DMS 273 (cell line): ENCODE measurements at regions not wholly inside any gene's neighbourhood (a gene's known extent, or its start where the extent isn't known, plus 50 kb on each side); places are given as distances from the start of the nearest gene placed in this dataset.

Source experiments
- DNase-seq: peaks from one replicate; lab custom pipeline; 2025; ENCODE audit not compliant: unreplicated experiment; lab: John Stamatoyannopoulos, UW

DNA sequence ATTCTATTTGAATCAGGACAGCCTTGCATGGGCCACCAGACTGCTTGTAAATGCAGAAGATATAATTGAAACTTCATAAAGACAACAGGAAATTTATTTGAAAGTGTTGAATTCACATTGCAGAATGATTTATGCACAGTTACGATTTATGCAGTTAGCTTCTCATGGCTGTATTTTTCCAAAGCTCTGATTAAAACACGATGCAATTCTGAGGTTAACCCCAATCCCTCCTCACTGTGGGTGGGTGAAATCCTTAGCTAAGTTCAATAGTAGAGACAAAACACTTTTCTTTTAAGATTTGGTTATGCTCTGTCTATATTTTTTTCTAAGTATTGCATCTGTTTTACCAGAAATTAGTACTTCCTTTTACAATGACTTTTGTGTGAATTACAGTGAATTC, 728.8 kb upstream of the IGFBP3 start:
- no peak for DNase-seq

DNA sequence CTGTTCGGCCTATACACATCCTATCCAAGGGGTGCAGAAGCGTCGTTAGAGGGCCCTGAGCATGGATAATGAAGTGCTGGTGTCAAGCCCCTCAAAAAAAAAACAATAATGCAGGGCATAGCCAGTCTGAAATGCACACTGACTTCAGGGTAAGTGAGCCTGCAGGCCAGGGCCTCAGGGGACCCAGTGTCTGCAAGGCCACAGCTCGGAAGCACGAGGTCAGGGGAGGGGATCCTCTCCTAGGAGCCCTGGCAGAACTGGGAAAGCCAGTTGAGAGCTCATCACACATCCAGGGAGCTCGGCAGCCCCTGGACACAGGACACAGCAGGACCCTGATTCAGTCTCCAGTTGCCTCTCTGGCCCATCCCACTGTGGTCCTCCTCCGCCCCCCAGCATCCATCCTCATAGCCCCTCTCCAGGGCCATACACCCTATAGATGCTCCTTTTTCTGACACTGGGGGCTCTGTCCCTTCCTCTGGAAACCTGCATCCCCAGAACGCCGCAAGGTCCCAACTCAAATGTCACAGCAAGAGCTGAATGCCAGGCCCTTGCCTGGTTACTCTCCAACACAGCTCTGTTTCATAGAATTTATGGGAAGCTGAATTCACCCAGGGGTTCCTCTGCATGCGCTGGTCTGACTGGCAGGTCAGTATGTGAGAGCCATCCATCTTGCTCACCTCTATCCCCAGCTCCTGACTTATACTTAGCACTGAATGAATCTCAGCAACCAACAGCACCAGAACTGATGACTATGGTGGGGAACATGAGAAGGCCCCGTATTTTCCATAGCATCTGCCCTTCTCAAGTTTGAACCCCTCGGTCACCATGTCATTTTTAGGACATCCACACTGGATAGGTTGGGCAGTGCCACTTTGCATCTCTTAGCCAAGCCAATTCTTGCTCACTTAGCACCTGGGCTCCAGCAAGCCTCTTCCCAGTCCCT, 717.0 kb upstream of the IGFBP3 start:
- no peak for DNase-seq

DNA sequence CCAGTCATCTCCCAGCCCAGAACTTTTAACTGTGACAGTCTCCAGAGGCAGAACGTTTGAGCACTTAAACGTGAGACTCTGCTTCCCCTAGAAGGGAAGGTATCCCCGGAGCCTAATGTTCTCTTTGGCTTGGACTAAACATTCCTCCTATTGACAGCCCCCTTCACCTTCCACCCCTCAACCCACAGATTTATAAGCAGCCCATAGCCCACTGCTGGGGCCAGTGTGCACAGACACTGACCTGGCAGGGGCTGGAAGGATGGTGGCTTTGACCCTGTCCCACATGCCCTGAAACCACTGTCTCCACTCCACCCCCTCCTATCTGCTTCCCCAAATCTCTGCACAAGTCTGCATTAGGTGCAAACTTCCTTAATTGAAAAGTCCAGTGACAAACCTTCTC, 715.0 kb upstream of the IGFBP3 start:
- DNase-seq: no peak

GRCh38 chr7:46633630-46634240, 712.7 kb upstream of the IGFBP3 start:
- DNase-seq: no peak

DNA sequence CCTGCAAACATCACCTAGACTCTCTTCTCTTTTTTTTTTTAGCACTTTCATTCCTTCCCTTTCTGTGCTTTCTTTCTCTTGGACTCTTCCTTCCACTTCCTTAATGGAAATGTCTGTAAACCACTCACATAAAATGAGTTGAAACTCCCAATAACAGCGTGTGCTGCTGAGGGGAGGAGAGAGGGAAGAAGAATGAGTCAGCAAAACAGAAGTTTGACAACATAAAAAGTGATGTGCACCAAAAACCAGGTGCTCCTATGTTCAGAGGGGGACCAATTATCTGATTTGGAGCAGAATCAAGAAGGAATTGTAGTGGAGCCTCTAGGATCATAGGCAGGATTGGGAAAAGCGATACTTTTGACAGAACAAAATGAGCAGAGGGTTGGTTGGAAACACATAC, 712.1 kb upstream of the IGFBP3 start:
- DNase-seq: no peak

GRCh38 chr7:46630031-46630430, 709.0 kb upstream of the IGFBP3 start:
- peak; percentile 81 for DNase-seq

DNA sequence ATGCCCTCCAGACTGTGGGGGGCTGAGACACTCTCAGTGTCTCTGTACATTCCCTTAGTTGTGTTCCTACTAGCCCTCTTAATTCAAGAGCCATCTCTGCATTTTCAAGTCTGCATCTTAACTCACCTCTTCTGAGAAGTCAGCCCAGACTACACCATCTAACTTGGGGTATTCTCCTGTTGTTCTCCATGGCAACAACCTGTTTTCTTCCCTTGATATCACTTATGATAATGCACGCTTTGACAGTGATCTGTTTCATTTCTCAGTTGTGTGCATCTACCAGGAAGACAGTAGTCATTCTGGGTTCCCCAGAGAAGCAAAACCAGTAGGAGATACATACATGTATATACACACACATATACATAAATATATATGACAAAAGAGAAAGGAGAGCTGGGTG, 707.3 kb upstream of the IGFBP3 start:
- no peak for DNase-seq

- DNase-seq: no peak
Observed at GRCh38 chr7:46626691-46627310, 705.7 kb upstream of the IGFBP3 start.

DNA sequence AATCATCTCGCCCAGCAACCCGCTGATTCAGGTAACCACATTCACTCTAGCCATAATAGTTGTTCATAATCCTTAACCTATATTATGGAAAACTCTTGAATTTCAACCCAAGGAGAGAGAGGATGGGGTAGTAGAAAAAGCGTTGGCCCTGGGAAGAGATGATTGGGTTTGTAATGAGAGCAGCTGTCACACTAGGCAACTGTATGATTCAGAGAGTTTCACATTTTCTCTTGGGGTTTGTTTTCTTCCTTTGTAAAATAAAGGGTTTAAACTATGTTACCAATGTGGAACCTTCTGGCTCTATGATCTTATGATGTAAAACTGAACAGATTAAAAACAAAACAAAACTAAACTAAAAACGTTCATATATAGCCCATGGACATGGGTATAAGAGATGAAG, 705.2 kb upstream of the IGFBP3 start:
- DNase-seq: no peak

DNA sequence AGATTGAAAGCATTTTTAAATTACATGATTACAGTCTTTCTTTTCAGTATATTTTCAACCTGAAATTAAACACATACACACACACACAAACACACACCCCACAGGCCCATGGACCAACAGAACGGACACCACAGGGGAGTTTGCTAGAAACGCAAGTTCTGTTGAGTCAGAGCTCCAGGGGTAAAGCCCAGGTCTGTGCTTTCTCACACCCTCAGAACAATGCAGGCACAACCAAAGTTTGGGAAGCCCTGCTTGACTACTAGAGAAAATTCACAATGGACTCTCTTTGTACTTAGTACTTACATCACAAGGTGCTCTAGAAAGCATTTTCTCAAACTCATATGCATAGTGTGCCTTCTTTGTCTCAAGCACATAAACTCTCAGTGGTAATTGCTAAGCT, 704.0 kb upstream of the IGFBP3 start:
- DNase-seq: no peak

GRCh38 chr7:46622251-46622650, 701.2 kb upstream of the IGFBP3 start:
- no peak for DNase-seq

- DNase-seq: no peak
Observed at GRCh38 chr7:46619723-46620310, 698.7 kb upstream of the IGFBP3 start.

DNA sequence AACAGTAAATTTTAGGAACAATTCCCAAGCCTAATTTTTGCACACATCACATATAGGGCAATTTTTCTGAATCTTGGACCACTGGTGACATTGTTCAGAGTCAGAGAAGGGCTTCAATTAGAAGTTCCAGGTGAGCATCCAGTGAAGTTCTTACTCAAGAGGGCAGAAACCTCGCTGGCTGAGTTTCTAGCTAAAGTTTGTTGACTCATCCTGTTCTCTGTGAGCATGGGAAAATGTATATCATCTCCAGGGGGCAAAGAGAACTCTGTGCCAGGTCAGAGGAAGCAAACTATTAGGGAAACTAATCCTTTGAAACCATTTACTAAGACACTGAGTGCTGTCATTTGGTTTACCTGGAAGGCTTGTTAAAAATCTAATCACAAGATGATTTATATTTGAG, 695.6 kb upstream of the IGFBP3 start:
- no peak for DNase-seq

GRCh38 chr7:46613551-46613950, 692.5 kb upstream of the IGFBP3 start:
- DNase-seq: no peak

DNA sequence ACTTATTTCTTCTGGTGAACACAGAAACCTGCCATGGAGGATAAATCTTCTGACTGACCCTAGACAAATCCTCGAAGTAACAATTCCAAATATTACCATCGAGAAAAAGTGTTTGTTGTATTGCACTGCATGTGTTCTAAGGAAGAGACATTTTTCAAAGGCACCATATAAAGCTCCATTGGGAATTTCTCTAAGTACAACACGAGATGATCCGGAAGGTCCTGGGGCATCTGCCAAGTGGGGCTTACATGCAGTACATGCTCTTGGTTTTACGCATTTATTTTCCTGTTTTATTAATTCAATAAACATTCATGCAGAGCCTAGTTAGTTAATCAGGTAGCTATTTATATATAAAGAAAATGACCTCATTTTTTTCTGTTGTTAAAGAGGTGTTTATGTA, 692.0 kb upstream of the IGFBP3 start:
- no peak for DNase-seq

DNA sequence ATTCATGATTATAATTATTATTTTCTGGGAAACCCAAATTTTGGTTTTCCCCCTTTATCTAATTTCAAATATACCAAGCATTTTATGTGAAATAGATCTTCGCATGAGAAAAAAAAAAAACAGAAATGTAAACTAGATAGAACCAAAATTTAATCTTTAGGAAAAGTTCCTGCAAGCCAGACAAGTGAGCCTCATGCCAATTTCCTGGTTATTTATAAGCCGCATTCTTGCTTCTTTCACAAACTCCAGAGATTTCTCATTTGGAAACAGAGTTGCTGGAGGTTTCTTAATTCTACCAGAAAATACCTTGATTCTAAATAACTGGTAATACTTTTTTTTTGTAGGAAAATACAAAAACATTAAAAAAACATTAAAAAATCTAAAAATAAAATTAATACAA, 690.4 kb upstream of the IGFBP3 start:
- DNase-seq: no peak

GRCh38 chr7:46610746-46611145, 689.7 kb upstream of the IGFBP3 start:
- no peak for DNase-seq

- no peak for DNase-seq
Observed at GRCh38 chr7:46607176-46607575, 686.1 kb upstream of the IGFBP3 start.

DNA sequence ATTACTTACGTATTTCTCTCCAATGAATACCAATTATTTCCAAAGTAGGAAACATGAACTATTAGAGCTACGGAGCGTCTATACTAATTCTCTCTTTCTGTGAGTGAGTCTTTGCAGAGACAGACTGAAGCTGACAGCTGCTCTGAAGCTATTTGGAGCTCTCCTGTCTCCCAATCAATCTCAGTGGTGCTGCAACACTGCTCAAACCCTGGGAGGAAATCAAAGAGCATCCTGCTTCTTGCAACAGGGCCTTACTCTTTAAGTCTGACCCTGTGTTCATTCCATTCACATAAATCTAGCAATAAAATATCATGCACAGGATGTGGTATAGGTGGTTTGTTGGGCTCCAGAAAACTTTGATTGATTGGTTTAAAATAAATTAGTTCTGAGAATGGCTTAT, 685.7 kb upstream of the IGFBP3 start:
- DNase-seq: no peak

GRCh38 chr7:46604241-46604661, 683.2 kb upstream of the IGFBP3 start:
- DNase-seq: no peak

- DNase-seq: no peak
Observed at GRCh38 chr7:46603780-46604179, 682.7 kb upstream of the IGFBP3 start.

GRCh38 chr7:46603296-46603752, 682.3 kb upstream of the IGFBP3 start:
- no peak for DNase-seq
